D721Med (cell line): ENCODE measurements at regions not wholly inside any gene's neighbourhood (a gene's known extent, or its start where the extent isn't known, plus 50 kb on each side); places are given as distances from the start of the nearest gene placed in this dataset.

Experiments
- DNase-seq: peaks from one replicate; pipeline ENCODE4 v3.0.0; 2011; ENCODE audit warnings: low spot score; ENCODE audit not compliant: insufficient read length
- FAIRE-seq: peaks from 2 replicates; lab custom pipeline; 2011; peaks lifted over from hg19 to GRCh38; lab: Jason Lieb, UNC
- CTCF ChIP-seq: IDR thresholded peaks from 2 replicates; pipeline ENCODE4 v1.5.1; 2012; ENCODE audit warnings: mild to moderate bottlenecking, control low read depth; ENCODE audit not compliant: insufficient read depth; ENCODE audit errors: missing control alignments

- no peak for TF ChIP-seq CTCF
- FAIRE-seq (no peak), DNase-seq (no peak)
Observed at GRCh38 chr10:30216821-30217220, 132.3 kb downstream of the MTPAP start.

DNA sequence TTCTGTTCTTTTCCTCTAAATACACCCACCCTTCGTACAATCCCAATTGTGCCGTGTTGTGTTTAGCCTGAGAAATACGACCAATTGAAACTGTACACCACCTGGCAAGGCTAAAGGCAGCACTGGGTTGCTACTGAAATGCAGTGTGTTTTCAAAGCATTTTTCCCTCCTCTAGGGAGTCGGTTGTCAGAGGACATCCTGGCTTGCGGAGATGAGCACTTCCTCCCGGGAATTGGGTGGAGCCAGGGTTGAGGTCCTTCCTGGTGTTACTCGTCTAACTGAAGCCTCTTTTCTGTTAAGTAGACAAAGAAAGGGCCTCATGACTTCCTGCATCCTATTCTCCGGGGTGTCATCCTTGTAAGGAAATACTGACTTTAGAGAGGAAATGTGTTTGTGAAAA lies 133.5 kb downstream of the MTPAP start:
- FAIRE-seq: no peak
- no peak for TF ChIP-seq CTCF
- DNase-seq: no peak

DNA sequence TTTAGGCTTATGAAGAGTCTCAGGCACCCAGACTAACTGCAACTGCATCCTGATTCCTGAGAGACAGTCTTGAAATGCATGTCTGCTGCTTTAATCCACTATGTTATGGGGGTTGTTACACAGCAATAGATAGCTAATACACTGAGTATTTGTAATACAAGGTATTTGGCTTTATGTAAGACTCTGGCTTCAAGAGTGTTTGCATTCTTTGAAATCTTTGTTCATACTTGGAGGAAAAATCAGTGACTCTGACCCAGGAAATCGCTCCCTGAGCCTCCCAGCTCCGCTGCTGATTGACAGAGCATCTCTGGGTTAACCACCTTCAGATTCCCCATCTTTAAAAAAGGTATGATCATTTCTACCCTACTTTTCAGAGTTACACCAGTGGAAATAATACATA lies 133.9 kb downstream of the MTPAP start:
- DNase-seq (no peak), FAIRE-seq (no peak)

DNA sequence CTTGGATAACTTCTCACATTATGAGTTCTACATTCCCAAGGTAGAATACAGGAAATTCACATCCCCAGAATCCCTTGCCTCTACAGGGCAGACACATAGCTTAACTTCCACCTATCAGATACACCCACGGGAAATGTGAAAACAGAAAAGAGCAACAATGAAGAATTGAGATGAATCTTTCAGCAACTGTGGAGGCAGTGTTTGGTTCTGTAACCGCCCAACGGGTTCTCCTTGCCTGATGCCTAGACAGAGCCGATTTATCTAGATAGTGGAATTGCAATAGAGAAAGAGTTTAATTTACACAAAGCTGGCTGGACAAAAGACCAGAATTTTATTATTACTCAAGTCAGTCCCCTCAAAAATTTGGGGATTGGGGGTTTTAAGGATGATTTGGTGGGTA lies 138.8 kb downstream of the MTPAP start:
- TF ChIP-seq CTCF: no peak
- no peak for DNase-seq
- FAIRE-seq: no peak

More for the DNA sequence above, 133.9 kb downstream of the MTPAP start:
- no peak for TF ChIP-seq CTCF

DNA sequence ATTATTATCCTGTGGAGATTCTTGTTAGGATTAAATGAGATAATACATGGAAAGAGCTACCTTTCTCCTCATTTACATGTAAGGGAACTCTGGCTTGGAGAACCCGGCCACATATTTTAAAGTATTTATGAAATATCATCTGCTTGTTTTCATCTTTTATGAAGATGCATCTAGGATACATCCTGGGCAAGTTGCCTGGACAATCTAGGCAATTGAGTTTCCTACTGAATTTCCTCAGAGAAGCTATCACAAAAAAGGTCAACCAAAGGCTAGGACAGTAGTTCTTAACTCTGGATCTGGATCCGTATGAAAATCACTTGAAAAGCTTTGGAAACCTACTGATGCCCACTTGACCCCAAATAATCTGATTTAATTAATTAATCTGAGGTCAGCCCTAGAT lies 140.7 kb downstream of the MTPAP start:
- DNase-seq (no peak), FAIRE-seq (no peak)
- TF ChIP-seq CTCF: no peak

- FAIRE-seq (no peak), DNase-seq (no peak)
- no peak for TF ChIP-seq CTCF
Observed at GRCh38 chr10:30207485-30208052, 141.5 kb downstream of the MTPAP start.

GRCh38 chr10:30200017-30200415 lies 140.6 kb upstream of the JCAD start:
- FAIRE-seq: no peak
- TF ChIP-seq CTCF: no peak
- DNase-seq: no peak
